H9 (cell line): ENCODE measurements at regions not wholly inside any gene's neighbourhood (a gene's known extent, or its start where the extent isn't known, plus 50 kb on each side); places are given as distances from the start of the nearest gene placed in this dataset.

Experiments
- DNase-seq: peaks from one replicate; pipeline ENCODE4 v3.0.0-alpha.2; 2017
- H2AFZ ChIP-seq: one replicate; pipeline ENCODE4 v1.6.1; 2013; ENCODE audit warnings: mild to moderate bottlenecking, low read length, control low read depth, moderate library complexity
- H2AK5ac ChIP-seq: 2 replicates; pipeline ENCODE4 v1.6.1; 2013; ENCODE audit warnings: low read length, control low read depth, mixed read lengths; ENCODE audit not compliant: insufficient read length
- H2BK120ac ChIP-seq: one replicate; pipeline ENCODE4 v1.6.1; 2013; ENCODE audit warnings: low read depth, mild to moderate bottlenecking, low read length, control low read depth, inconsistent platforms; ENCODE audit not compliant: poor library complexity, severe bottlenecking
- H2BK12ac ChIP-seq: 2 replicates; pipeline ENCODE4 v1.6.1; 2013; ENCODE audit warnings: low read length, control low read depth, mixed read lengths, low read depth; ENCODE audit not compliant: insufficient read length
- H2BK15ac ChIP-seq: 2 replicates; pipeline ENCODE4 v1.6.1; 2013; ENCODE audit warnings: low read depth, low read length, control low read depth
- H2BK20ac ChIP-seq: one replicate; pipeline ENCODE4 v1.6.1; 2013; ENCODE audit warnings: low read depth, mild to moderate bottlenecking, low read length, control low read depth, inconsistent platforms; ENCODE audit not compliant: poor library complexity, severe bottlenecking
- H2BK5ac ChIP-seq: 2 replicates; pipeline ENCODE4 v1.6.1; 2013; ENCODE audit warnings: low read length, control low read depth, mixed read lengths; ENCODE audit not compliant: insufficient read length
- H3K14ac ChIP-seq: 2 replicates; pipeline ENCODE4 v1.6.1; 2013; ENCODE audit warnings: low read length, control low read depth; ENCODE audit not compliant: insufficient read depth
- H3K18ac ChIP-seq: 2 replicates; pipeline ENCODE4 v1.6.1; 2013; ENCODE audit warnings: low read depth, mild to moderate bottlenecking, mixed read lengths, low read length, control low read depth; ENCODE audit not compliant: insufficient read length
- H3K23ac ChIP-seq: 2 replicates; pipeline ENCODE4 v1.6.1; 2013; ENCODE audit warnings: low read length, control low read depth, mixed read lengths, low read depth; ENCODE audit not compliant: insufficient read length
- H3K23me2 ChIP-seq: 2 replicates; pipeline ENCODE4 v1.6.1; 2013; ENCODE audit warnings: low read depth, mild to moderate bottlenecking, mixed read lengths, low read length, control low read depth; ENCODE audit not compliant: insufficient read length, poor library complexity, severe bottlenecking
- H3K27ac ChIP-seq: 2 replicates; pipeline ENCODE4 v1.5.1; 2013; ENCODE audit warnings: low read length, control low read depth, mixed read lengths, low read depth; ENCODE audit not compliant: insufficient read length
- H3K27me3 ChIP-seq: 2 replicates; pipeline ENCODE4 v1.6.1; 2013; ENCODE audit warnings: low read length, control low read depth, inconsistent platforms; ENCODE audit not compliant: insufficient read depth
- H3K4ac ChIP-seq: 2 replicates; pipeline ENCODE4 v1.6.1; 2013; ENCODE audit warnings: low read depth, mild to moderate bottlenecking, control low read depth, inconsistent platforms, low read length, moderate library complexity
- H3K4me1 ChIP-seq: 2 replicates; pipeline ENCODE4 v1.6.1; 2013; ENCODE audit warnings: low read length, control low read depth, inconsistent platforms; ENCODE audit not compliant: insufficient read depth
- H3K4me2 ChIP-seq: 2 replicates; pipeline ENCODE4 v1.6.1; 2013; ENCODE audit warnings: low read length, control low read depth, mixed read lengths; ENCODE audit not compliant: insufficient read length, insufficient read depth
- H3K56ac ChIP-seq: 2 replicates; pipeline ENCODE4 v1.6.1; 2013; ENCODE audit warnings: low read depth, mild to moderate bottlenecking, mixed read lengths, low read length, control low read depth; ENCODE audit not compliant: insufficient read length
- H3K79me1 ChIP-seq: 2 replicates; pipeline ENCODE4 v1.6.1; 2013; ENCODE audit warnings: low read depth, mild to moderate bottlenecking, moderate library complexity, low read length, control low read depth, inconsistent platforms; ENCODE audit not compliant: insufficient read depth, poor library complexity, severe bottlenecking
- H3K79me2 ChIP-seq: 2 replicates; pipeline ENCODE4 v1.6.1; 2013; ENCODE audit warnings: low read length, control low read depth, inconsistent platforms; ENCODE audit not compliant: insufficient read depth
- H3K9ac ChIP-seq: 2 replicates; pipeline ENCODE4 v1.6.1; 2013; ENCODE audit warnings: low read length, control low read depth, mixed read lengths; ENCODE audit not compliant: insufficient read length; ENCODE audit errors: extremely low read depth
- H3K9me3 ChIP-seq: one replicate; pipeline ENCODE4 v1.6.1; 2013; ENCODE audit warnings: low read depth, low read length, inconsistent platforms; ENCODE audit not compliant: control insufficient read depth
- H3T11ph ChIP-seq: one replicate; pipeline ENCODE4 v1.6.1; 2013; ENCODE audit warnings: mild to moderate bottlenecking, low read length, control low read depth, inconsistent platforms
- H4K20me1 ChIP-seq: one replicate; pipeline ENCODE4 v1.6.1; 2013; ENCODE audit not compliant: control insufficient read depth, insufficient read length, insufficient read depth
- H4K5ac ChIP-seq: 2 replicates; pipeline ENCODE4 v1.6.1; 2013; ENCODE audit warnings: low read depth, mild to moderate bottlenecking, mixed read lengths, low read length, control low read depth; ENCODE audit not compliant: insufficient read length
- H4K8ac ChIP-seq: replicated peaks from 2 replicates; pipeline ENCODE4 v1.6.1; 2013; ENCODE audit warnings: low read length, control low read depth, mixed read lengths, low read depth; ENCODE audit not compliant: insufficient read length
- H4K91ac ChIP-seq: 2 replicates; pipeline ENCODE4 v1.6.1; 2013; ENCODE audit warnings: low read depth, mild to moderate bottlenecking, moderate library complexity, mixed read lengths, low read length, control low read depth; ENCODE audit not compliant: insufficient read length
- H3K27ac Mint-ChIP-seq, 3 experiments: 2 replicates in 2 of 3; 3 replicates in 1 of 3; pipeline ENCODE4 v1.8.0; 2020 to 2021; ENCODE audit warnings: mixed read lengths in 3 of 3, mild to moderate bottlenecking in 1 of 3, moderate library complexity in 1 of 3
- H3K27me3 Mint-ChIP-seq: 2 replicates; pipeline ENCODE4 v1.8.0; 2021; ENCODE audit warnings: low read depth, mild to moderate bottlenecking, moderate library complexity, mixed read lengths
- H3K36me3 Mint-ChIP-seq, 3 experiments: 2 replicates in 2 of 3; 3 replicates in 1 of 3; pipeline ENCODE4 v1.8.0; 2020 to 2021; ENCODE audit warnings: low read depth in 3 of 3, mixed read lengths in 3 of 3; ENCODE audit not compliant: insufficient read depth in 1 of 3
- H3K4me1 Mint-ChIP-seq, 2 experiments: 2 replicates each; pipeline ENCODE4 v1.8.0; 2020; ENCODE audit warnings: mixed read lengths in 2 of 2
- H3K4me3 Mint-ChIP-seq, 2 experiments: 2 replicates in 1 of 2; 3 replicates in 1 of 2; pipeline ENCODE4 v1.8.0; 2020 to 2021; ENCODE audit warnings: mild to moderate bottlenecking in 2 of 2, mixed read lengths in 2 of 2, moderate library complexity in 1 of 2
- H3K9me3 Mint-ChIP-seq, 2 experiments: 2 replicates in 1 of 2; 3 replicates in 1 of 2; pipeline ENCODE4 v1.8.0; 2020; ENCODE audit warnings: mild to moderate bottlenecking in 2 of 2, mixed read lengths in 2 of 2, moderate library complexity in 1 of 2
- CTCF ChIP-seq: fragments of 200-600 bp; sonication (generic); conservative IDR thresholded peaks from 3 replicates; pipeline ENCODE4 v1.8.0; 2021; ENCODE audit warnings: antibody characterized with exemption, mild to moderate bottlenecking

GRCh38 chr3:118408431-118408830 lies 626.2 kb downstream of the IGSF11 start:
- no peak overlapping the region for H4K8ac ChIP-seq
- H3K23me2 ChIP-seq = no peaks in the 10 kb centered on the region
- Mint-ChIP-seq H3K27me3 (no peaks in the 10 kb centered on the region), H3K9me3 (no peaks in the 10 kb centered on the region), H3K4me1 (no peaks in the 10 kb centered on the region), H3K27ac (no peak overlapping the region), H3K36me3 (no peaks in the 10 kb centered on the region), H3K4me3 (no peak overlapping the region)
- H2BK120ac ChIP-seq = no peak overlapping the region
- H4K20me1 ChIP-seq = no peaks in the 10 kb centered on the region
- no peak overlapping the region for H4K91ac ChIP-seq
- H3K79me2 ChIP-seq = no peaks in the 10 kb centered on the region
- TF ChIP-seq CTCF = no peak
- DNase-seq = no peak
- H3K9me3 ChIP-seq = no peaks in the 10 kb centered on the region
- H3K79me1 ChIP-seq = no peaks in the 10 kb centered on the region
- no peak overlapping the region for H3K4ac ChIP-seq
- no peaks in the 10 kb centered on the region for H3K4me1 ChIP-seq
- H2BK12ac ChIP-seq = no peak overlapping the region
- H3K18ac ChIP-seq = no peak overlapping the region
- no peak overlapping the region for H3K56ac ChIP-seq
- no peak overlapping the region for H2BK15ac ChIP-seq
- H3K27ac ChIP-seq = no peak overlapping the region
- H2AFZ ChIP-seq = no peak overlapping the region
- no peaks in the 10 kb centered on the region for H3K27me3 ChIP-seq
- H4K5ac ChIP-seq = no peak overlapping the region
- H2AK5ac ChIP-seq = no peak overlapping the region
- H3K9ac ChIP-seq = no peak overlapping the region
- no peak overlapping the region for H3T11ph ChIP-seq
- H3K14ac ChIP-seq = no peak overlapping the region
- no peak overlapping the region for H2BK5ac ChIP-seq
- no peak overlapping the region for H3K4me2 ChIP-seq
- no peak overlapping the region for H2BK20ac ChIP-seq
- no peak overlapping the region for H3K23ac ChIP-seq
